Stimulated activated CD4-positive, alpha-beta T cell treated with anti-CD3 and anti-CD28 coated beads, Interleukin-1b, Interleukin-23, amount 100 ng/mL, for 1 hour (primary cell): ENCODE measurements at regions not wholly inside any gene's neighbourhood (a gene's known extent, or its start where the extent isn't known, plus 50 kb on each side); places are given as distances from the start of the nearest gene placed in this dataset.

Experiments
- DNase-seq, 2 donors: peaks; one replicate each; pipeline ENCODE4 v3.0.0-alpha.2; 2020; ENCODE audit warnings: low read depth in 2 of 2

- no peak for DNase-seq
These were observed 209.0 kb upstream of the CITED2 start for GRCh38 chr6:139583420-139583819.

- no peak for DNase-seq
These were observed 208.5 kb upstream of the CITED2 start for GRCh38 chr6:139582956-139583355.

GRCh38 chr6:139581485-139581865 is 207.0 kb upstream of the CITED2 start:
- DNase-seq, result no peak

GRCh38 chr6:139580592-139581484 is 206.4 kb upstream of the CITED2 start:
- no peak for DNase-seq

- no peak for DNase-seq
These were observed 203.5 kb upstream of the CITED2 start for GRCh38 chr6:139577763-139578604.

GRCh38 chr6:139577124-139577762 is 202.8 kb upstream of the CITED2 start:
- no peak for DNase-seq

GRCh38 chr6:139572001-139572400 is 197.6 kb upstream of the CITED2 start:
- DNase-seq, result no peak

GRCh38 chr6:139570166-139570565 is 195.7 kb upstream of the CITED2 start:
- DNase-seq, result no peak

GRCh38 chr6:139569566-139569965 is 195.1 kb upstream of the CITED2 start:
- DNase-seq, result no peak

- no peak for DNase-seq
These were observed 194.6 kb upstream of the CITED2 start for GRCh38 chr6:139568956-139569538.

- DNase-seq, result no peak
These were observed 193.9 kb upstream of the CITED2 start for GRCh38 chr6:139568151-139568955.

GRCh38 chr6:139567095-139567494 is 192.6 kb upstream of the CITED2 start:
- DNase-seq, result no peak

- DNase-seq, result no peak
These were observed 191.1 kb upstream of the CITED2 start for GRCh38 chr6:139565591-139565990.

GRCh38 chr6:139557547-139557946 is 183.1 kb upstream of the CITED2 start:
- DNase-seq, result no peak

- DNase-seq, result no peak
These were observed 182.1 kb upstream of the CITED2 start for GRCh38 chr6:139556532-139556931.

GRCh38 chr6:139553916-139554315 is 179.5 kb upstream of the CITED2 start:
- DNase-seq, result no peak

GRCh38 chr6:139551376-139551775 is 176.9 kb upstream of the CITED2 start:
- no peak for DNase-seq

GRCh38 chr6:139550361-139550760 is 175.9 kb upstream of the CITED2 start:
- DNase-seq, result no peak

GRCh38 chr6:139549561-139550070 is 175.2 kb upstream of the CITED2 start:
- no peak for DNase-seq

GRCh38 chr6:139547804-139548203 is 173.4 kb upstream of the CITED2 start:
- no peak for DNase-seq
